GM23338 (cell line): ENCODE measurements at regions not wholly inside any gene's neighbourhood (a gene's known extent, or its start where the extent isn't known, plus 50 kb on each side); places are given as distances from the start of the nearest gene placed in this dataset.

Source experiments
- ATAC-seq: fragments of 200-7000 bp; cut with Tn5 transposase; 3 replicates; pipeline ENCODE4 v1.9.1; 2020
- DNase-seq: peaks from one replicate; pipeline ENCODE4 v3.0.0-alpha.2; 2015; ENCODE audit warnings: low spot score
- H2AFZ ChIP-seq: fragments of 200-600 bp; sonication (generic); 2 replicates; pipeline ENCODE4 v1.8.0; 2016; ENCODE audit warnings: antibody characterized with exemption, mild to moderate bottlenecking, moderate library complexity
- H3F3A ChIP-seq: fragments of 200-600 bp; sonication (generic); replicated peaks from 2 replicates; pipeline ENCODE4 v1.8.0; 2017; ENCODE audit warnings: antibody characterized with exemption, mixed run types, low read depth
- H3K27ac ChIP-seq: fragments of 200-600 bp; sonication (generic); 2 replicates; pipeline ENCODE4 v1.6.1; 2016; ENCODE audit warnings: low read depth
- H3K27me3 ChIP-seq: fragments of 200-600 bp; sonication (generic); 2 replicates; pipeline ENCODE4 v1.8.0; 2016; ENCODE audit warnings: mild to moderate bottlenecking, mixed run types, moderate library complexity; ENCODE audit not compliant: insufficient read depth
- H3K36me3 ChIP-seq: fragments of 200-600 bp; sonication (generic); 2 replicates; pipeline ENCODE4 v1.8.0; 2016; ENCODE audit warnings: mild to moderate bottlenecking; ENCODE audit not compliant: insufficient read depth
- H3K4me1 ChIP-seq: fragments of 200-600 bp; sonication (generic); 2 replicates; pipeline ENCODE4 v1.8.0; 2016; ENCODE audit warnings: mild to moderate bottlenecking, moderate library complexity; ENCODE audit not compliant: insufficient read depth
- H3K4me2 ChIP-seq: fragments of 200-600 bp; sonication (generic); 2 replicates; pipeline ENCODE4 v1.7.1; 2017; ENCODE audit warnings: mixed run types
- H3K4me3 ChIP-seq: fragments of 200-600 bp; sonication (generic); 2 replicates; pipeline ENCODE4 v1.6.1; 2016; ENCODE audit warnings: mixed run types
- H3K79me2 ChIP-seq: fragments of 200-600 bp; sonication (generic); replicated peaks from 2 replicates; pipeline ENCODE4 v1.8.0; 2017; ENCODE audit warnings: mild to moderate bottlenecking; ENCODE audit not compliant: insufficient read depth
- H3K9me2 ChIP-seq: fragments of 200-600 bp; sonication (generic); 2 replicates; pipeline ENCODE4 v1.8.0; 2017; ENCODE audit not compliant: insufficient read depth
- H4K20me1 ChIP-seq: fragments of 200-600 bp; sonication (generic); replicated peaks from 2 replicates; pipeline ENCODE4 v1.8.0; 2017; ENCODE audit warnings: mild to moderate bottlenecking; ENCODE audit not compliant: insufficient read depth
- H3K27ac Mint-ChIP-seq: 2 replicates; pipeline ENCODE4 v1.8.0; 2020; ENCODE audit warnings: inconsistent platforms, mild to moderate bottlenecking, moderate library complexity, mixed read lengths
- H3K27me3 Mint-ChIP-seq: 3 replicates; pipeline ENCODE4 v1.8.0; 2022; ENCODE audit warnings: low read depth, mild to moderate bottlenecking, moderate library complexity, mixed read lengths, inconsistent platforms; ENCODE audit not compliant: insufficient read depth, poor library complexity
- H3K36me3 Mint-ChIP-seq: 3 replicates; pipeline ENCODE4 v1.8.0; 2021; ENCODE audit warnings: low read depth, mild to moderate bottlenecking, inconsistent platforms, moderate library complexity, mixed read lengths
- H3K4me1 Mint-ChIP-seq: 3 replicates; pipeline ENCODE4 v1.8.0; 2020; ENCODE audit warnings: mild to moderate bottlenecking, inconsistent platforms, mixed read lengths
- H3K4me3 Mint-ChIP-seq: 3 replicates; pipeline ENCODE4 v1.8.0; 2021; ENCODE audit warnings: moderate library complexity, mild to moderate bottlenecking, inconsistent platforms, mixed read lengths
- H3K9me3 Mint-ChIP-seq: 3 replicates; pipeline ENCODE4 v1.8.0; 2020; ENCODE audit warnings: moderate library complexity, mild to moderate bottlenecking, inconsistent platforms, mixed read lengths
- CREB1 ChIP-seq: fragments of 250-450 bp; sonication (Bioruptor Pico); IDR thresholded peaks from 2 replicates; pipeline ENCODE4 v1.5.0; 2020; ENCODE audit warnings: low read depth, mild to moderate bottlenecking, moderate library complexity
- EZH2 ChIP-seq: fragments of 200-600 bp; sonication (generic); IDR thresholded peaks from one replicate; pipeline ENCODE4 v1.8.0; 2017; ENCODE audit warnings: antibody characterized with exemption, mild to moderate bottlenecking, low read depth; ENCODE audit not compliant: unreplicated experiment
- EZH2phosphoT487 ChIP-seq: fragments of 200-600 bp; sonication (generic); IDR thresholded peaks from one replicate; pipeline ENCODE4 v1.8.1; 2018; ENCODE audit warnings: antibody characterized with exemption; ENCODE audit not compliant: unreplicated experiment
- JUNB ChIP-seq: IDR thresholded peaks from one replicate; pipeline ENCODE4 v1.6.1; 2016; ENCODE audit warnings: antibody characterized with exemption; ENCODE audit not compliant: unreplicated experiment
- NANOG ChIP-seq: IDR thresholded peaks from 2 replicates; pipeline ENCODE4 v1.6.1; 2016; ENCODE audit warnings: antibody characterized with exemption, borderline replicate concordance
- POLR2AphosphoS5 ChIP-seq: IDR thresholded peaks from 2 replicates; pipeline ENCODE4 v1.6.1; 2016; ENCODE audit warnings: antibody characterized with exemption, low read depth
- STAT1 ChIP-seq: IDR thresholded peaks from one replicate; pipeline ENCODE4 v1.6.1; 2016; ENCODE audit warnings: antibody characterized with exemption; ENCODE audit not compliant: unreplicated experiment
- ZNF114 ChIP-seq: fragments of 250-450 bp; sonication (Bioruptor Pico); IDR thresholded peaks from 2 replicates; pipeline ENCODE4 v1.5.0; 2020; ENCODE audit warnings: mild to moderate bottlenecking, moderate library complexity
- ZNF331 ChIP-seq: fragments of 250-450 bp; sonication (Bioruptor Pico); IDR thresholded peaks from 2 replicates; pipeline ENCODE4 v1.5.0; 2020; ENCODE audit warnings: low read depth, mild to moderate bottlenecking, moderate library complexity
- TF ChIP-seq, protein P1 (sequence below): IDR thresholded peaks from 2 replicates; pipeline ENCODE4 v1.6.1; 2016; ENCODE audit warnings: antibody characterized with exemption
- TF ChIP-seq, protein P2 (sequence below): fragments of 250-450 bp; sonication (Bioruptor Pico); IDR thresholded peaks from 2 replicates; pipeline ENCODE4 v1.5.0; 2020; ENCODE audit warnings: mild to moderate bottlenecking, moderate library complexity
- TF ChIP-seq, protein P3 (sequence below), 2 experiments: fragments of 200-600 bp in 1 of 2; sonication (generic) in 1 of 2; conservative IDR thresholded peaks; 2 replicates each; pipeline versions ENCODE4 v1.5.1 to v1.6.1; 2016 to 2017; ENCODE audit warnings: antibody characterized with exemption in 2 of 2, low read depth in 2 of 2, mild to moderate bottlenecking in 2 of 2, moderate library complexity in 1 of 2
- TF ChIP-seq, protein P4 (sequence below): IDR thresholded peaks from one replicate; pipeline ENCODE4 v1.6.1; 2018; ENCODE audit warnings: antibody characterized with exemption; ENCODE audit not compliant: unreplicated experiment

DNA sequence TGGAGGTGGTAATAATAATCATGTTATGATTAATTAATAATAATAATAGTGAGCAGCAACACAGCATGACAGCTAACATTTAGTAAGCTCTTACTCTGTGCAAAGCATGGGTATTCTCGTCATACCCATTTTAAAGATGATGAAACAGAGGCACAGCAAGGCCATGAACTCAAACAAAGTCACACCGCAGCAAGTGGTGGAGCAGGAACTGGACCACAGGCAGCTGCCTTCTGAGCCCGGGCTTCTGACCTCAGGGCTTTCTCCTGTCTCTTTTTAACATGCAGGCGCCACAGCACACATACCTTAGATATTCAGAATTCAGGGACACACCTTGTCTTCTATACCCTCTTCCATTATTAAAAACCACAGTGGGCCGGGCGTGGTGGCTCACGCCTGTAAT is 50.7 kb upstream of the SPATA12 start:
- H3K4me3 ChIP-seq = no peak overlapping the region
- no peaks in the 10 kb centered on the region for H4K20me1 ChIP-seq
- no peaks in the 10 kb centered on the region for H3K9me2 ChIP-seq
- DNase-seq (no peak), ATAC-seq (no peak)
- no peak overlapping the region for H3K27ac ChIP-seq
- Mint-ChIP-seq H3K27ac (no peak overlapping the region), H3K36me3 (peaks cover 15% of the 10 kb centered on the region), H3K4me3 (no peak overlapping the region), H3K4me1 (peaks cover 22% of the 10 kb centered on the region), H3K27me3 (peaks cover 3% of the 10 kb centered on the region), H3K9me3 (peaks cover 12% of the 10 kb centered on the region; the same call in 2 of the 3 replicates)
- no peak overlapping the region for H3K4me2 ChIP-seq
- no peaks in the 10 kb centered on the region for H3K36me3 ChIP-seq
- no peaks in the 10 kb centered on the region for H3K27me3 ChIP-seq
- no peaks in the 10 kb centered on the region for H3K79me2 ChIP-seq
- H3K4me1 ChIP-seq = peaks cover 23% of the 10 kb centered on the region
- TF ChIP-seq EZH2phosphoT487 (no peak), ZNF331 (no peak), NANOG (no peak), EZH2 (no peak), JUNB (no peak), STAT1 (no peak), POLR2AphosphoS5 (no peak), ZNF114 (no peak), CREB1 (no peak)
- TF ChIP-seq, protein P1, sequence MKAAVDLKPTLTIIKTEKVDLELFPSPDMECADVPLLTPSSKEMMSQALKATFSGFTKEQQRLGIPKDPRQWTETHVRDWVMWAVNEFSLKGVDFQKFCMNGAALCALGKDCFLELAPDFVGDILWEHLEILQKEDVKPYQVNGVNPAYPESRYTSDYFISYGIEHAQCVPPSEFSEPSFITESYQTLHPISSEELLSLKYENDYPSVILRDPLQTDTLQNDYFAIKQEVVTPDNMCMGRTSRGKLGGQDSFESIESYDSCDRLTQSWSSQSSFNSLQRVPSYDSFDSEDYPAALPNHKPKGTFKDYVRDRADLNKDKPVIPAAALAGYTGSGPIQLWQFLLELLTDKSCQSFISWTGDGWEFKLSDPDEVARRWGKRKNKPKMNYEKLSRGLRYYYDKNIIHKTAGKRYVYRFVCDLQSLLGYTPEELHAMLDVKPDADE = no peak
- TF ChIP-seq, protein P2, sequence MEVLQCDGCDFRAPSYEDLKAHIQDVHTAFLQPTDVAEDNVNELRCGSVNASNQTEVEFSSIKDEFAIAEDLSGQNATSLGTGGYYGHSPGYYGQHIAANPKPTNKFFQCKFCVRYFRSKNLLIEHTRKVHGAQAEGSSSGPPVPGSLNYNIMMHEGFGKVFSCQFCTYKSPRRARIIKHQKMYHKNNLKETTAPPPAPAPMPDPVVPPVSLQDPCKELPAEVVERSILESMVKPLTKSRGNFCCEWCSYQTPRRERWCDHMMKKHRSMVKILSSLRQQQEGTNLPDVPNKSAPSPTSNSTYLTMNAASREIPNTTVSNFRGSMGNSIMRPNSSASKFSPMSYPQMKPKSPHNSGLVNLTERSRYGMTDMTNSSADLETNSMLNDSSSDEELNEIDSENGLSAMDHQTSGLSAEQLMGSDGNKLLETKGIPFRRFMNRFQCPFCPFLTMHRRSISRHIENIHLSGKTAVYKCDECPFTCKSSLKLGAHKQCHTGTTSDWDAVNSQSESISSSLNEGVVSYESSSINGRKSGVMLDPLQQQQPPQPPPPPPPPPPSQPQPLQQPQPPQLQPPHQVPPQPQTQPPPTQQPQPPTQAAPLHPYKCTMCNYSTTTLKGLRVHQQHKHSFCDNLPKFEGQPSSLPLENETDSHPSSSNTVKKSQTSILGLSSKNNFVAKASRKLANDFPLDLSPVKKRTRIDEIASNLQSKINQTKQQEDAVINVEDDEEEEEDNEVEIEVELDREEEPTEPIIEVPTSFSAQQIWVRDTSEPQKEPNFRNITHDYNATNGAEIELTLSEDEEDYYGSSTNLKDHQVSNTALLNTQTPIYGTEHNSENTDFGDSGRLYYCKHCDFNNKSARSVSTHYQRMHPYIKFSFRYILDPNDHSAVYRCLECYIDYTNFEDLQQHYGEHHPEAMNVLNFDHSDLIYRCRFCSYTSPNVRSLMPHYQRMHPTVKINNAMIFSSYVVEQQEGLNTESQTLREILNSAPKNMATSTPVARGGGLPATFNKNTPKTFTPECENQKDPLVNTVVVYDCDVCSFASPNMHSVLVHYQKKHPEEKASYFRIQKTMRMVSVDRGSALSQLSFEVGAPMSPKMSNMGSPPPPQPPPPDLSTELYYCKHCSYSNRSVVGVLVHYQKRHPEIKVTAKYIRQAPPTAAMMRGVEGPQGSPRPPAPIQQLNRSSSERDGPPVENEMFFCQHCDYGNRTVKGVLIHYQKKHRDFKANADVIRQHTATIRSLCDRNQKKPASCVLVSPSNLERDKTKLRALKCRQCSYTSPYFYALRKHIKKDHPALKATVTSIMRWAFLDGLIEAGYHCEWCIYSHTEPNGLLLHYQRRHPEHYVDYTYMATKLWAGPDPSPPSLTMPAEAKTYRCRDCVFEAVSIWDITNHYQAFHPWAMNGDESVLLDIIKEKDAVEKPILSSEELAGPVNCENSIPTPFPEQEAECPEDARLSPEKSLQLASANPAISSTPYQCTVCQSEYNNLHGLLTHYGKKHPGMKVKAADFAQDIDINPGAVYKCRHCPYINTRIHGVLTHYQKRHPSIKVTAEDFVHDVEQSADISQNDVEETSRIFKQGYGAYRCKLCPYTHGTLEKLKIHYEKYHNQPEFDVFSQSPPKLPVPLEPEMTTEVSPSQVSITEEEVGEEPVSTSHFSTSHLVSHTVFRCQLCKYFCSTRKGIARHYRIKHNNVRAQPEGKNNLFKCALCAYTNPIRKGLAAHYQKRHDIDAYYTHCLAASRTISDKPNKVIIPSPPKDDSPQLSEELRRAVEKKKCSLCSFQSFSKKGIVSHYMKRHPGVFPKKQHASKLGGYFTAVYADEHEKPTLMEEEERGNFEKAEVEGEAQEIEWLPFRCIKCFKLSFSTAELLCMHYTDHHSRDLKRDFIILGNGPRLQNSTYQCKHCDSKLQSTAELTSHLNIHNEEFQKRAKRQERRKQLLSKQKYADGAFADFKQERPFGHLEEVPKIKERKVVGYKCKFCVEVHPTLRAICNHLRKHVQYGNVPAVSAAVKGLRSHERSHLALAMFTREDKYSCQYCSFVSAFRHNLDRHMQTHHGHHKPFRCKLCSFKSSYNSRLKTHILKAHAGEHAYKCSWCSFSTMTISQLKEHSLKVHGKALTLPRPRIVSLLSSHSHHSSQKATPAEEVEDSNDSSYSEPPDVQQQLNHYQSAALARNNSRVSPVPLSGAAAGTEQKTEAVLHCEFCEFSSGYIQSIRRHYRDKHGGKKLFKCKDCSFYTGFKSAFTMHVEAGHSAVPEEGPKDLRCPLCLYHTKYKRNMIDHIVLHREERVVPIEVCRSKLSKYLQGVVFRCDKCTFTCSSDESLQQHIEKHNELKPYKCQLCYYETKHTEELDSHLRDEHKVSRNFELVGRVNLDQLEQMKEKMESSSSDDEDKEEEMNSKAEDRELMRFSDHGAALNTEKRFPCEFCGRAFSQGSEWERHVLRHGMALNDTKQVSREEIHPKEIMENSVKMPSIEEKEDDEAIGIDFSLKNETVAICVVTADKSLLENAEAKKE (CRISPR knock-in tag) = no peak
- TF ChIP-seq, protein P3, sequence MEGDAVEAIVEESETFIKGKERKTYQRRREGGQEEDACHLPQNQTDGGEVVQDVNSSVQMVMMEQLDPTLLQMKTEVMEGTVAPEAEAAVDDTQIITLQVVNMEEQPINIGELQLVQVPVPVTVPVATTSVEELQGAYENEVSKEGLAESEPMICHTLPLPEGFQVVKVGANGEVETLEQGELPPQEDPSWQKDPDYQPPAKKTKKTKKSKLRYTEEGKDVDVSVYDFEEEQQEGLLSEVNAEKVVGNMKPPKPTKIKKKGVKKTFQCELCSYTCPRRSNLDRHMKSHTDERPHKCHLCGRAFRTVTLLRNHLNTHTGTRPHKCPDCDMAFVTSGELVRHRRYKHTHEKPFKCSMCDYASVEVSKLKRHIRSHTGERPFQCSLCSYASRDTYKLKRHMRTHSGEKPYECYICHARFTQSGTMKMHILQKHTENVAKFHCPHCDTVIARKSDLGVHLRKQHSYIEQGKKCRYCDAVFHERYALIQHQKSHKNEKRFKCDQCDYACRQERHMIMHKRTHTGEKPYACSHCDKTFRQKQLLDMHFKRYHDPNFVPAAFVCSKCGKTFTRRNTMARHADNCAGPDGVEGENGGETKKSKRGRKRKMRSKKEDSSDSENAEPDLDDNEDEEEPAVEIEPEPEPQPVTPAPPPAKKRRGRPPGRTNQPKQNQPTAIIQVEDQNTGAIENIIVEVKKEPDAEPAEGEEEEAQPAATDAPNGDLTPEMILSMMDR (conservative IDR thresholded peaks at IDR 0.05; ENCODE audit: low read depth in 2 of 2) = no peak
- TF ChIP-seq, protein P4, sequence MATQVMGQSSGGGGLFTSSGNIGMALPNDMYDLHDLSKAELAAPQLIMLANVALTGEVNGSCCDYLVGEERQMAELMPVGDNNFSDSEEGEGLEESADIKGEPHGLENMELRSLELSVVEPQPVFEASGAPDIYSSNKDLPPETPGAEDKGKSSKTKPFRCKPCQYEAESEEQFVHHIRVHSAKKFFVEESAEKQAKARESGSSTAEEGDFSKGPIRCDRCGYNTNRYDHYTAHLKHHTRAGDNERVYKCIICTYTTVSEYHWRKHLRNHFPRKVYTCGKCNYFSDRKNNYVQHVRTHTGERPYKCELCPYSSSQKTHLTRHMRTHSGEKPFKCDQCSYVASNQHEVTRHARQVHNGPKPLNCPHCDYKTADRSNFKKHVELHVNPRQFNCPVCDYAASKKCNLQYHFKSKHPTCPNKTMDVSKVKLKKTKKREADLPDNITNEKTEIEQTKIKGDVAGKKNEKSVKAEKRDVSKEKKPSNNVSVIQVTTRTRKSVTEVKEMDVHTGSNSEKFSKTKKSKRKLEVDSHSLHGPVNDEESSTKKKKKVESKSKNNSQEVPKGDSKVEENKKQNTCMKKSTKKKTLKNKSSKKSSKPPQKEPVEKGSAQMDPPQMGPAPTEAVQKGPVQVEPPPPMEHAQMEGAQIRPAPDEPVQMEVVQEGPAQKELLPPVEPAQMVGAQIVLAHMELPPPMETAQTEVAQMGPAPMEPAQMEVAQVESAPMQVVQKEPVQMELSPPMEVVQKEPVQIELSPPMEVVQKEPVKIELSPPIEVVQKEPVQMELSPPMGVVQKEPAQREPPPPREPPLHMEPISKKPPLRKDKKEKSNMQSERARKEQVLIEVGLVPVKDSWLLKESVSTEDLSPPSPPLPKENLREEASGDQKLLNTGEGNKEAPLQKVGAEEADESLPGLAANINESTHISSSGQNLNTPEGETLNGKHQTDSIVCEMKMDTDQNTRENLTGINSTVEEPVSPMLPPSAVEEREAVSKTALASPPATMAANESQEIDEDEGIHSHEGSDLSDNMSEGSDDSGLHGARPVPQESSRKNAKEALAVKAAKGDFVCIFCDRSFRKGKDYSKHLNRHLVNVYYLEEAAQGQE = no peak
- peaks cover 8% of the 10 kb centered on the region for H3F3A ChIP-seq
- no peak overlapping the region for H2AFZ ChIP-seq
